ENCODE measurements at regions not wholly inside any gene's neighbourhood (a gene's known extent, or its start where the extent isn't known, plus 50 kb on each side); places are given as distances from the start of the nearest gene placed in this dataset.

- H3K27ac ChIP-seq (ENCODE audit: low read depth), result no peak overlapping the region
- Mint-ChIP-seq H3K27me3 (ENCODE audit: insufficient read depth, low read depth, poor library complexity) (no peaks in the 10 kb centered on the region), H3K9me3 (no peaks in the 10 kb centered on the region), H3K27ac (no peak overlapping the region), H3K36me3 (ENCODE audit: low read depth) (no peaks in the 10 kb centered on the region), H3K4me3 (no peak overlapping the region), H3K4me1 (peaks cover 29% of the 10 kb centered on the region)
- DNase-seq (ENCODE audit: low spot score), result no peak
- H3K36me3 ChIP-seq (ENCODE audit: insufficient read depth), result no peaks in the 10 kb centered on the region
- H3K9me2 ChIP-seq (ENCODE audit: insufficient read depth), result no peaks in the 10 kb centered on the region; the same call in 1 of the 2 replicates
- no peak overlapping the region for H2AFZ ChIP-seq
- H4K20me1 ChIP-seq (replicated peaks; ENCODE audit: insufficient read depth), result no peaks in the 10 kb centered on the region
- H3K4me2 ChIP-seq, result 0 out of 2 replicates have a peak overlapping the region, but pooled peaks have one; percentile 21
- no peaks in the 10 kb centered on the region for H3K79me2 ChIP-seq (replicated peaks; ENCODE audit: insufficient read depth)
- no peaks in the 10 kb centered on the region for H3K27me3 ChIP-seq (ENCODE audit: insufficient read depth)
- no peak overlapping the region for H3K4me3 ChIP-seq
- TF ChIP-seq ETS1 (IDR thresholded peaks at IDR 0.05) (no peak), EZH2phosphoT487 (IDR thresholded peaks at IDR 0.05; ENCODE audit: unreplicated experiment) (no peak), JUNB (IDR thresholded peaks at IDR 0.05; ENCODE audit: unreplicated experiment) (no peak), POLR2AphosphoS5 (IDR thresholded peaks at IDR 0.05; ENCODE audit: low read depth) (no peak), EZH2 (IDR thresholded peaks at IDR 0.05; ENCODE audit: low read depth, unreplicated experiment) (no peak), STAT1 (IDR thresholded peaks at IDR 0.05; ENCODE audit: unreplicated experiment) (no peak), ZNF331 (CRISPR knock-in tag; IDR thresholded peaks at IDR 0.05; ENCODE audit: low read depth) (no peak), CREB1 (CRISPR knock-in tag; IDR thresholded peaks at IDR 0.05; ENCODE audit: low read depth) (no peak), REST (IDR thresholded peaks at IDR 0.05; ENCODE audit: unreplicated experiment) (no peak)
- TF ChIP-seq, protein P1, sequence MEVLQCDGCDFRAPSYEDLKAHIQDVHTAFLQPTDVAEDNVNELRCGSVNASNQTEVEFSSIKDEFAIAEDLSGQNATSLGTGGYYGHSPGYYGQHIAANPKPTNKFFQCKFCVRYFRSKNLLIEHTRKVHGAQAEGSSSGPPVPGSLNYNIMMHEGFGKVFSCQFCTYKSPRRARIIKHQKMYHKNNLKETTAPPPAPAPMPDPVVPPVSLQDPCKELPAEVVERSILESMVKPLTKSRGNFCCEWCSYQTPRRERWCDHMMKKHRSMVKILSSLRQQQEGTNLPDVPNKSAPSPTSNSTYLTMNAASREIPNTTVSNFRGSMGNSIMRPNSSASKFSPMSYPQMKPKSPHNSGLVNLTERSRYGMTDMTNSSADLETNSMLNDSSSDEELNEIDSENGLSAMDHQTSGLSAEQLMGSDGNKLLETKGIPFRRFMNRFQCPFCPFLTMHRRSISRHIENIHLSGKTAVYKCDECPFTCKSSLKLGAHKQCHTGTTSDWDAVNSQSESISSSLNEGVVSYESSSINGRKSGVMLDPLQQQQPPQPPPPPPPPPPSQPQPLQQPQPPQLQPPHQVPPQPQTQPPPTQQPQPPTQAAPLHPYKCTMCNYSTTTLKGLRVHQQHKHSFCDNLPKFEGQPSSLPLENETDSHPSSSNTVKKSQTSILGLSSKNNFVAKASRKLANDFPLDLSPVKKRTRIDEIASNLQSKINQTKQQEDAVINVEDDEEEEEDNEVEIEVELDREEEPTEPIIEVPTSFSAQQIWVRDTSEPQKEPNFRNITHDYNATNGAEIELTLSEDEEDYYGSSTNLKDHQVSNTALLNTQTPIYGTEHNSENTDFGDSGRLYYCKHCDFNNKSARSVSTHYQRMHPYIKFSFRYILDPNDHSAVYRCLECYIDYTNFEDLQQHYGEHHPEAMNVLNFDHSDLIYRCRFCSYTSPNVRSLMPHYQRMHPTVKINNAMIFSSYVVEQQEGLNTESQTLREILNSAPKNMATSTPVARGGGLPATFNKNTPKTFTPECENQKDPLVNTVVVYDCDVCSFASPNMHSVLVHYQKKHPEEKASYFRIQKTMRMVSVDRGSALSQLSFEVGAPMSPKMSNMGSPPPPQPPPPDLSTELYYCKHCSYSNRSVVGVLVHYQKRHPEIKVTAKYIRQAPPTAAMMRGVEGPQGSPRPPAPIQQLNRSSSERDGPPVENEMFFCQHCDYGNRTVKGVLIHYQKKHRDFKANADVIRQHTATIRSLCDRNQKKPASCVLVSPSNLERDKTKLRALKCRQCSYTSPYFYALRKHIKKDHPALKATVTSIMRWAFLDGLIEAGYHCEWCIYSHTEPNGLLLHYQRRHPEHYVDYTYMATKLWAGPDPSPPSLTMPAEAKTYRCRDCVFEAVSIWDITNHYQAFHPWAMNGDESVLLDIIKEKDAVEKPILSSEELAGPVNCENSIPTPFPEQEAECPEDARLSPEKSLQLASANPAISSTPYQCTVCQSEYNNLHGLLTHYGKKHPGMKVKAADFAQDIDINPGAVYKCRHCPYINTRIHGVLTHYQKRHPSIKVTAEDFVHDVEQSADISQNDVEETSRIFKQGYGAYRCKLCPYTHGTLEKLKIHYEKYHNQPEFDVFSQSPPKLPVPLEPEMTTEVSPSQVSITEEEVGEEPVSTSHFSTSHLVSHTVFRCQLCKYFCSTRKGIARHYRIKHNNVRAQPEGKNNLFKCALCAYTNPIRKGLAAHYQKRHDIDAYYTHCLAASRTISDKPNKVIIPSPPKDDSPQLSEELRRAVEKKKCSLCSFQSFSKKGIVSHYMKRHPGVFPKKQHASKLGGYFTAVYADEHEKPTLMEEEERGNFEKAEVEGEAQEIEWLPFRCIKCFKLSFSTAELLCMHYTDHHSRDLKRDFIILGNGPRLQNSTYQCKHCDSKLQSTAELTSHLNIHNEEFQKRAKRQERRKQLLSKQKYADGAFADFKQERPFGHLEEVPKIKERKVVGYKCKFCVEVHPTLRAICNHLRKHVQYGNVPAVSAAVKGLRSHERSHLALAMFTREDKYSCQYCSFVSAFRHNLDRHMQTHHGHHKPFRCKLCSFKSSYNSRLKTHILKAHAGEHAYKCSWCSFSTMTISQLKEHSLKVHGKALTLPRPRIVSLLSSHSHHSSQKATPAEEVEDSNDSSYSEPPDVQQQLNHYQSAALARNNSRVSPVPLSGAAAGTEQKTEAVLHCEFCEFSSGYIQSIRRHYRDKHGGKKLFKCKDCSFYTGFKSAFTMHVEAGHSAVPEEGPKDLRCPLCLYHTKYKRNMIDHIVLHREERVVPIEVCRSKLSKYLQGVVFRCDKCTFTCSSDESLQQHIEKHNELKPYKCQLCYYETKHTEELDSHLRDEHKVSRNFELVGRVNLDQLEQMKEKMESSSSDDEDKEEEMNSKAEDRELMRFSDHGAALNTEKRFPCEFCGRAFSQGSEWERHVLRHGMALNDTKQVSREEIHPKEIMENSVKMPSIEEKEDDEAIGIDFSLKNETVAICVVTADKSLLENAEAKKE (CRISPR knock-in tag; IDR thresholded peaks at IDR 0.05), result no peak
- H3F3A ChIP-seq (replicated peaks; ENCODE audit: low read depth), result no peaks in the 10 kb centered on the region
- ATAC-seq, result no peak
- H3K4me1 ChIP-seq (ENCODE audit: insufficient read depth), result peaks cover 18% of the 10 kb centered on the region
Observed at GRCh38 chr3:117602058-117602644, 892.6 kb downstream of the TUSC7 start.

Measured in GM23338 (cell line).